ENCODE measurements at regions not wholly inside any gene's neighbourhood (a gene's known extent, or its start where the extent isn't known, plus 50 kb on each side); places are given as distances from the start of the nearest gene placed in this dataset.

DNA sequence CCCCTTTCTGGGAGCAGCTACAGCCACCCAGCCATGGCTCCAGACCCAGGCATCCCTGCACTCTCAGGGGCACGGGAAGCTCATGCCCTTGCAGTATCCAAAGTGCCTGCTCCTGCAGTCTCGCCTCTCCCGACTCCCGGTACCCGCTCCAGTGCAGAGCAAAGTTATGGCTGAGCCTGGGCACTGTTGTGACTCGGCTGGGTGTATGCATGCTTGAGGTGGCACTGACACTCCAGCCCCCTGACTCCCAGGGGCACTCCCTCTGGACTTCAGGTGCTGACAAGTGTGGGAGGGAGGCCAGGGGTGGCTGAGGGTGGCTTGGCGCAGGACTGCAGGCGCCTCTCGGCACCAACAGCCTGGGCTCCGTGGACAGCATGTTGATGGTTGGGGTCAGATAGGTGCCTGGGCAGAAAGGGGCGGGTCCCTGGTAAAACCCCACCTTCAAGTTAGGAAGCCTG lies 580.1 kb upstream of the ADGRL2 start:
- no TSS peak for BruUV-seq (replicated peaks)
- Histone ChIP-seq H3K4me1 (ENCODE audit: control insufficient read depth, insufficient read depth, low read length) (no peaks in the 10 kb centered on the region), H3K36me3 (ENCODE audit: control insufficient read depth, insufficient read depth, low read length) (no peaks in the 10 kb centered on the region), H3K27ac (ENCODE audit: low read length) (no peak overlapping the region), H3K4me3 (ENCODE audit: low read depth in 2 of 2, low read length in 2 of 2) (no peak overlapping the region), H3K27me3 (ENCODE audit: control insufficient read depth, insufficient read depth, low read length) (no peaks in the 10 kb centered on the region), H3K9me3 (ENCODE audit: control insufficient read depth, insufficient read depth, low read depth, low read length) (no peaks in the 10 kb centered on the region)
- ChIA-PET CTCF (no interaction called here), POLR2A (no interaction called here)
- ATAC-seq (no peak), DNase-seq (ENCODE audit: low read depth, low spot score) (no peak)
- in situ Hi-C loops (cut with HindIII; ENCODE audit: low pct_unique_long_range_greater_than_20kb, low sequenced_read_pairs) (no loop called here), intact Hi-C loops (cut with micrococcal nuclease; ENCODE audit: unreplicated experiment) (no loop called here)
- no peak for TF ChIP-seq POLR2AphosphoS5 (IDR thresholded peaks at IDR 0.05; ENCODE audit: low read depth, low read length)
- TF ChIP-seq, protein P1, sequence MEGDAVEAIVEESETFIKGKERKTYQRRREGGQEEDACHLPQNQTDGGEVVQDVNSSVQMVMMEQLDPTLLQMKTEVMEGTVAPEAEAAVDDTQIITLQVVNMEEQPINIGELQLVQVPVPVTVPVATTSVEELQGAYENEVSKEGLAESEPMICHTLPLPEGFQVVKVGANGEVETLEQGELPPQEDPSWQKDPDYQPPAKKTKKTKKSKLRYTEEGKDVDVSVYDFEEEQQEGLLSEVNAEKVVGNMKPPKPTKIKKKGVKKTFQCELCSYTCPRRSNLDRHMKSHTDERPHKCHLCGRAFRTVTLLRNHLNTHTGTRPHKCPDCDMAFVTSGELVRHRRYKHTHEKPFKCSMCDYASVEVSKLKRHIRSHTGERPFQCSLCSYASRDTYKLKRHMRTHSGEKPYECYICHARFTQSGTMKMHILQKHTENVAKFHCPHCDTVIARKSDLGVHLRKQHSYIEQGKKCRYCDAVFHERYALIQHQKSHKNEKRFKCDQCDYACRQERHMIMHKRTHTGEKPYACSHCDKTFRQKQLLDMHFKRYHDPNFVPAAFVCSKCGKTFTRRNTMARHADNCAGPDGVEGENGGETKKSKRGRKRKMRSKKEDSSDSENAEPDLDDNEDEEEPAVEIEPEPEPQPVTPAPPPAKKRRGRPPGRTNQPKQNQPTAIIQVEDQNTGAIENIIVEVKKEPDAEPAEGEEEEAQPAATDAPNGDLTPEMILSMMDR (IDR thresholded peaks at IDR 0.05): no peak
- TF ChIP-seq TCF7L2 (IDR thresholded peaks at IDR 0.05; ENCODE audit: low read depth, low read length): no peak
- TF ChIP-seq, protein P2, sequence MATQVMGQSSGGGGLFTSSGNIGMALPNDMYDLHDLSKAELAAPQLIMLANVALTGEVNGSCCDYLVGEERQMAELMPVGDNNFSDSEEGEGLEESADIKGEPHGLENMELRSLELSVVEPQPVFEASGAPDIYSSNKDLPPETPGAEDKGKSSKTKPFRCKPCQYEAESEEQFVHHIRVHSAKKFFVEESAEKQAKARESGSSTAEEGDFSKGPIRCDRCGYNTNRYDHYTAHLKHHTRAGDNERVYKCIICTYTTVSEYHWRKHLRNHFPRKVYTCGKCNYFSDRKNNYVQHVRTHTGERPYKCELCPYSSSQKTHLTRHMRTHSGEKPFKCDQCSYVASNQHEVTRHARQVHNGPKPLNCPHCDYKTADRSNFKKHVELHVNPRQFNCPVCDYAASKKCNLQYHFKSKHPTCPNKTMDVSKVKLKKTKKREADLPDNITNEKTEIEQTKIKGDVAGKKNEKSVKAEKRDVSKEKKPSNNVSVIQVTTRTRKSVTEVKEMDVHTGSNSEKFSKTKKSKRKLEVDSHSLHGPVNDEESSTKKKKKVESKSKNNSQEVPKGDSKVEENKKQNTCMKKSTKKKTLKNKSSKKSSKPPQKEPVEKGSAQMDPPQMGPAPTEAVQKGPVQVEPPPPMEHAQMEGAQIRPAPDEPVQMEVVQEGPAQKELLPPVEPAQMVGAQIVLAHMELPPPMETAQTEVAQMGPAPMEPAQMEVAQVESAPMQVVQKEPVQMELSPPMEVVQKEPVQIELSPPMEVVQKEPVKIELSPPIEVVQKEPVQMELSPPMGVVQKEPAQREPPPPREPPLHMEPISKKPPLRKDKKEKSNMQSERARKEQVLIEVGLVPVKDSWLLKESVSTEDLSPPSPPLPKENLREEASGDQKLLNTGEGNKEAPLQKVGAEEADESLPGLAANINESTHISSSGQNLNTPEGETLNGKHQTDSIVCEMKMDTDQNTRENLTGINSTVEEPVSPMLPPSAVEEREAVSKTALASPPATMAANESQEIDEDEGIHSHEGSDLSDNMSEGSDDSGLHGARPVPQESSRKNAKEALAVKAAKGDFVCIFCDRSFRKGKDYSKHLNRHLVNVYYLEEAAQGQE (IDR thresholded peaks at IDR 0.05; ENCODE audit: insufficient read depth in 1 of 2, low read depth in 2 of 2, low read length in 1 of 2): no peak

DNA sequence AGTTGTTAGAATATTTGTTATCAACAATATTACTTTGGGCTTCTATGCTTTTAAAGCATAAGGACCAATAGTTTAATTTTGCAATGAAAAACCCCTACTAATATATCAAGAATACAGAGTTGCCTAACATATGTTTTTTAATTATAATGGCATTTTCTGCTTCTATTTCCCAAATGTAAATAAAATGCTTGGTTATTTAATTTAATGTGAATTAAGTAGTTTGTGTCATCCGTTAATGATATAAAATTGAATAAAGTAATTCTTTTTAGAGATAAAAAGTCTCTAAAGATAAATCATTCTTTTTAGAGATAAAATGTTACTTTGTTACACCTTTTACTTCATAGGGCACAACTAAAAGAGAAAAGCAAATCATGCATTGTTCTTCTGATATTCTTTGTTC lies 583.7 kb upstream of the ADGRL2 start:
- Histone ChIP-seq H3K27me3 (ENCODE audit: control insufficient read depth, insufficient read depth, low read length) (no peaks in the 10 kb centered on the region), H3K4me1 (ENCODE audit: control insufficient read depth, insufficient read depth, low read length) (no peaks in the 10 kb centered on the region), H3K4me3 (ENCODE audit: low read depth in 2 of 2, low read length in 2 of 2) (no peak overlapping the region), H3K9me3 (ENCODE audit: control insufficient read depth, insufficient read depth, low read depth, low read length) (no peaks in the 10 kb centered on the region), H3K27ac (ENCODE audit: low read length) (no peak overlapping the region), H3K36me3 (ENCODE audit: control insufficient read depth, insufficient read depth, low read length) (no peaks in the 10 kb centered on the region)
- no peak for DNase-seq (ENCODE audit: low read depth, low spot score)
- no peak for ATAC-seq
- POLR2A ChIA-PET: no interaction called here
- in situ Hi-C loops (cut with HindIII; ENCODE audit: low pct_unique_long_range_greater_than_20kb, low sequenced_read_pairs): no loop called here
- BruUV-seq (replicated peaks): no TSS peak
- CTCF ChIA-PET: no interaction called here
- TF ChIP-seq POLR2AphosphoS5 (IDR thresholded peaks at IDR 0.05; ENCODE audit: low read depth, low read length) (no peak), SIN3A (IDR thresholded peaks at IDR 0.05; ENCODE audit: borderline replicate concordance, insufficient read depth, low read depth, low read length) (no peak), TCF7L2 (IDR thresholded peaks at IDR 0.05; ENCODE audit: low read depth, low read length) (no peak)
- TF ChIP-seq, protein P2 (IDR thresholded peaks at IDR 0.05; ENCODE audit: insufficient read depth in 1 of 2, low read depth in 2 of 2, low read length in 1 of 2): no peak
- TF ChIP-seq, protein P1 (IDR thresholded peaks at IDR 0.05): no peak
- intact Hi-C loops (cut with micrococcal nuclease; ENCODE audit: unreplicated experiment): no loop called here

All from Panc1 (cell line).